Aorta (tissue), 5 donors: ENCODE measurements at regions not wholly inside any gene's neighbourhood (a gene's known extent, or its start where the extent isn't known, plus 50 kb on each side); places are given as distances from the start of the nearest gene placed in this dataset.

Experiments
- ATAC-seq: fragments of 200-7000 bp; cut with Tn5 transposase; one replicate; pipeline ENCODE4 v1.9.1; 2022; ENCODE audit warnings: moderate library complexity; ENCODE audit not compliant: low FRiP score
- DNase-seq, 2 donors: peaks; one replicate each; pipeline ENCODE4 v3.0.0-alpha.2; 2020
- H3K27ac ChIP-seq, 2 donors: one replicate each; pipeline ENCODE4 v1.5.1; 2013; ENCODE audit warnings: low read length in 2 of 2, mild to moderate bottlenecking in 2 of 2, moderate library complexity in 2 of 2, control low read depth in 1 of 2, inconsistent platforms in 1 of 2, low read depth in 1 of 2
- H3K27me3 ChIP-seq, 2 donors: one replicate each; pipeline ENCODE4 v1.6.1; 2013; ENCODE audit warnings: control low read depth in 1 of 2, low read length in 1 of 2, mild to moderate bottlenecking in 1 of 2, moderate library complexity in 1 of 2; ENCODE audit not compliant: insufficient read depth in 2 of 2, control insufficient read depth in 1 of 2
- H3K36me3 ChIP-seq, 2 donors: one replicate each; pipeline ENCODE4 v1.6.1; 2013; ENCODE audit warnings: control low read depth in 1 of 2, low read length in 1 of 2, mild to moderate bottlenecking in 1 of 2; ENCODE audit not compliant: insufficient read depth in 2 of 2, control insufficient read depth in 1 of 2
- H3K4me1 ChIP-seq, 2 donors: one replicate each; pipeline ENCODE4 v1.6.1; 2013; ENCODE audit warnings: low read length in 2 of 2, control low read depth in 1 of 2, mild to moderate bottlenecking in 1 of 2, moderate library complexity in 1 of 2; ENCODE audit not compliant: insufficient read depth in 2 of 2, control insufficient read depth in 1 of 2
- H3K4me3 ChIP-seq, 2 donors: one replicate each; pipeline ENCODE4 v1.5.1; 2013; ENCODE audit warnings: low read length in 2 of 2, control low read depth in 1 of 2, mild to moderate bottlenecking in 1 of 2
- H3K9me3 ChIP-seq: one replicate; pipeline ENCODE4 v1.6.1; 2013; ENCODE audit warnings: mild to moderate bottlenecking, low read length; ENCODE audit not compliant: control insufficient read depth
- WGBS, 2 donors: extraction: QIAGEN DNeasy Blood & Tissue Kit; methylation state at CpG; one replicate each; pipeline ENCODE4 v1.1.7; 2013; 5-methylcytosine and 5-hydroxymethylcytosine counted together
- intact Hi-C, 2 donors: fragments of 100-400 bp; cut with DNase I; formaldehyde crosslinking; loops; one replicate each; pipeline versions ENCODE4 v1.14.2 to v1.15.0; 2022
- donor health status: healthy with polysubstance abuse.
- donor health status: Bipolar disorder and iron deficiency.
- donor health status: DM: no; HTN: no; CAD: no.
- donor health status: DM: no; HTN: no; CAD: no.
- donor health status: DM: yes; HTN: yes; CAD: no.

- DNase-seq, result no peak
- Histone ChIP-seq H3K9me3 (no peaks in the 10 kb centered on the region), H3K4me3 (no peak overlapping the region), H3K4me1 (no peaks in the 10 kb centered on the region), H3K27me3 (no peaks in the 10 kb centered on the region), H3K27ac (no peak overlapping the region), H3K36me3 (no peaks in the 10 kb centered on the region)
- no peak for ATAC-seq
- intact Hi-C loops, result no loop called here
These were observed 534.4 kb upstream of the PCDH10 start for GRCh38 chr4:132614682-132615081.

DNA sequence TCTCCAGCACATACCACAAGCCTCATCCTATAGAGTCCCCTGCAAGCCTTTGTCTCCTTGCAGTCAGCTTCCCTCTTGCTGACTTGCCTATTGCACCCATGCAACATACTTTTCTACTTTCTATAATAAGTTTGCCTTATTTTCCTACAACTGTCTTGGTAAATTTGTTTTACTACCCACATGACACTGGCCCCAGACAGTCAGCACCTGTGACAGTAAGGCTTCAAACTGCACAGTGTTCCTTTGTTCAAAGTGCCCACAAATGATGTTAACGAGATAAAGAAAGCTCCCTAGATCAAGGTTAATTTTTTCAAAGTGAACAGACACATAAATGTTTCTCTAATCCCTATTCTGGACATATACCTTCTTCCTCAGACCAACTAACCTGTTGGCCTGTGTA lies 529.1 kb upstream of the PCDH10 start:
- H3K4me3 ChIP-seq, result no peak overlapping the region
- H3K36me3 ChIP-seq, result no peaks in the 10 kb centered on the region
- H3K27me3 ChIP-seq, result no peaks in the 10 kb centered on the region
- H3K9me3 ChIP-seq, result no peaks in the 10 kb centered on the region
- intact Hi-C loops, result no loop called here
- WGBS, 2 donors, result 84 to 90% methylated on average over 1 of the region's 1 CpG
- ATAC-seq, result no peak
- no peaks in the 10 kb centered on the region for H3K4me1 ChIP-seq
- DNase-seq, result no peak
- H3K27ac ChIP-seq, result no peak overlapping the region

DNA sequence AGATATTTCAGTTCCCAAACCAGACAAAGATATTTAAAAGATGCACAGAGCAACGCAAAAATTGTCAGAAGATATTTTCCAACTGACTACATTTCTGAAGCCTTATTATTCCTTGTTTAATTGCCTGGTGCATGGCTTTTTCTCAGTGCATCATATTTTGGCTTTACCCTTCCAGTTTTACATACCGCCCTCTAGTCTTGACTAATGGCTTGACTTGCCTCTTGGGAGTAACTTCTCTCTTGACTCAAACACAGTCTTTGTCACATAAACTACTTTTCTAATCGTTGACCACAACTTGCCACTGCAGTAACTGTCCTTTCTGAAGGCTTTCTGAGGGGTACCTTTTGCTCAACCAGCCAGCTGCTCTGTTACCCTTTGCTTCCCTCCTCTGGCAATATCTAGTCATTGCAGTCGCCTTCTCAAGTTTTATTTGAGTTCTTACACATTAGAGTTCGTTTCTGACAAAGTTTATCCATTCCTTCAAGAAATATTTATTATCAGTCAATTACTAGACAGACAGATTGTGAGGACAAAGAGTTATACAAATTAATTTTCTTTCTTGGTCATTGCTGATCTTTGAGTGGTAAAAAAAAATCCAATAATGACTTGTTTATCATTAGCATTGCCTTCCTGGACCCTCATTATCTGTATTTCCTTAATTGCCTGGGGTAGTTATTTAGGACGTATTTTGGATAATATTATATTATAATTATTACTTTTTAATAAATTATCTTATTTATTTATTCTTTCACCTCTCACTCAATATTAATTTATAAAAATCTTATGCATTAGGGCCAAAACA lies 506.9 kb upstream of the PCDH10 start:
- 10 to 13% methylated on average over 6 of the region's 6 CpGs for WGBS, 2 donors
- intact Hi-C loops, result no loop called here
- no peak overlapping the region for H3K4me3 ChIP-seq
- H3K9me3 ChIP-seq, result no peaks in the 10 kb centered on the region
- no peaks in the 10 kb centered on the region for H3K27me3 ChIP-seq
- no peaks in the 10 kb centered on the region for H3K4me1 ChIP-seq
- ATAC-seq, result no peak
- DNase-seq, result no peak
- H3K36me3 ChIP-seq, result no peaks in the 10 kb centered on the region
- no peak overlapping the region for H3K27ac ChIP-seq

DNA sequence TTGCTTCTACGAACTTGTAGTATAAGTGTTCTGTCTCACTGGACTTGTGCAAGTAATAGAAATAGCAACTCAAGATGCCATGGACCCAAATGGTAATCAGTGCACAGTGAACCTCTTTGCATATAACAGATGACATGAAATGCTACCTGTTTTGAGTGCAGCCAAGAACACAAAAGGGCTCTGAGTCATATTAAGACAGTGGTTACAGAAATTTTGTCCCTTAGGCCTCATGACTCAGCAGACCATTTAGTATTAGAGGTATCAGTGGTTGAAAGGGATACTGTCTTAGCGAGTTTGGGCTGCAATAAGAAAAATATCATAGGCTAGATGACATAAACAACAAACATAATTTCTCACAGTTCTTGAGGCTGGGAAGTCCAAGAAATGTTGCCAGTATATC lies 502.9 kb upstream of the PCDH10 start:
- intact Hi-C loops, result no loop called here
- 73 to 77% methylated on average over 2 of the region's 2 CpGs for WGBS, 2 donors
- no peaks in the 10 kb centered on the region for H3K27me3 ChIP-seq
- no peaks in the 10 kb centered on the region for H3K9me3 ChIP-seq
- no peaks in the 10 kb centered on the region for H3K36me3 ChIP-seq
- DNase-seq, result no peak
- H3K4me3 ChIP-seq, result no peak overlapping the region
- no peak overlapping the region for H3K27ac ChIP-seq
- H3K4me1 ChIP-seq, result no peaks in the 10 kb centered on the region
- ATAC-seq, result no peak

- H3K27ac ChIP-seq, result no peak overlapping the region
- no peaks in the 10 kb centered on the region for H3K36me3 ChIP-seq
- H3K27me3 ChIP-seq, result no peaks in the 10 kb centered on the region
- no peaks in the 10 kb centered on the region for H3K4me1 ChIP-seq
- WGBS, 2 donors, result 68 to 70% methylated on average over 2 of the region's 2 CpGs
- H3K9me3 ChIP-seq, result no peaks in the 10 kb centered on the region
- intact Hi-C loops, result no loop called here
- ATAC-seq, result no peak
- no peak overlapping the region for H3K4me3 ChIP-seq
- DNase-seq, result no peak
These were observed 497.9 kb upstream of the PCDH10 start for GRCh38 chr4:132651196-132651595.

- WGBS, 2 donors, result 25 to 36% methylated on average over 1 of the region's 1 CpG
These were observed 488.9 kb upstream of the PCDH10 start for GRCh38 chr4:132660181-132660580.

DNA sequence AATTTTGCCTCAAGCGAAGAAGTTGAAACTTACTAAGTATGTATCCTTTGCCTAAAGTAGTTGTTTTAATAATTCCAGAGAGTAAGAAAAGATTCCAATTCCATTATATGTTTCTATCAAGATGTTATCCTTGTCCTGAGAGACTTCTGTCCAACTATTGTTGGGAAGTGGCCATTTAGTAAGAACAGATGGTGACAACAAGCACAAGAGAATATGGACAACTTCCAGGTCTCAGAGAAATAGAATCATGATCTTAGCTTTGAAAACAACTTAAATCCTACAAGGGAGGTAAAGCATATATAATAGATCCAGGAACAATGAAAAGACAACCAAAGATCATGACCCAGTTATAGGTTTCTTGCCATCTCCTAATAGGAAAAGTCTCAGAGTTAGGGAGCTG lies 486.6 kb upstream of the PCDH10 start:
- Histone ChIP-seq H3K27ac (no peak overlapping the region), H3K27me3 (no peaks in the 10 kb centered on the region), H3K9me3 (no peaks in the 10 kb centered on the region), H3K4me3 (no peak overlapping the region), H3K4me1 (no peaks in the 10 kb centered on the region), H3K36me3 (no peaks in the 10 kb centered on the region)
- intact Hi-C loops, result no loop called here
- 90 to 93% methylated on average over 1 of the region's 1 CpG for WGBS, 2 donors
- DNase-seq (no peak), ATAC-seq (no peak)

More at GRCh38 chr4:132660181-132660580, 488.9 kb upstream of the PCDH10 start:
- DNase-seq (no peak), ATAC-seq (no peak)
- Histone ChIP-seq H3K9me3 (no peaks in the 10 kb centered on the region), H3K27me3 (no peaks in the 10 kb centered on the region), H3K27ac (no peak overlapping the region), H3K36me3 (no peaks in the 10 kb centered on the region), H3K4me1 (no peaks in the 10 kb centered on the region), H3K4me3 (no peak overlapping the region)
- intact Hi-C loops, result no loop called here

DNA sequence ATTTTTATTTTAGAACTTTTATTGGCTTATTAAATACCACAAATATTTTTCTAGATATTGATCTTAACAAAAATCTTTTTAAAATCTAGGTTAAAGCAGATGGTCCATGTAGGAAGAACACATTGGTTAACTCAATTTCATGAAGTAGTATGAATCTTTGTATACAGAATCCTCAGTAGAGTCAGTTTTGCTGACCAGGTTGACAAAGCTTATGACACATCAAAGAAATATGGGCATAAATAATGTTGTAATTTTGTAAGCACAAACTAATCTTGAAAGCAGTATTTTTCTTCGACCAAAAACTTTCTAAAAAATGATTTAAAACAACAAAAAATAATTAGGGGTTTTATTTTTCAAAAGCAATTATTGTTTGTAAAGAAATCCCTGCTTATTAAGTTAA lies 479.3 kb upstream of the PCDH10 start:
- ATAC-seq, result no peak
- H3K9me3 ChIP-seq, result no peaks in the 10 kb centered on the region
- WGBS, 2 donors, result 0 to 40% methylated on average over 1 of the region's 1 CpG

DNA sequence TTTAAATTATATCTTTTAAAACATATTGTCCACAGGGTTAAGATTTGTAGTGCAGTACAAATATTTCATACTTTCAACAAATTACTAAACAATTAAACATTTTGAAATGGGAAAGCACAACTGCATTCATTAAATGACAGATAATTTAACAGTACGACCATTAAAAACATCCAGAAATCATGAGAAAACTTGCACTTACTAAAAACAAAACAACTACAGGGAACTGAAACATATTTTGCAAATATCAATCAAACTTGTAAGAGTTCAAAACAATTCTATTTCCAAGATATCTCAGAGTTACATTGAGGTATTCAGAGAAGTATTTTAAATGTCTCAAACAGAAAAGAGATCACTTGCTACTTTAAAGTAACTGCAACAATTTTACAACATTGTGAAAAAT lies 478.5 kb upstream of the PCDH10 start:
- H3K4me1 ChIP-seq, result no peaks in the 10 kb centered on the region
- DNase-seq (no peak), ATAC-seq (no peak)
- H3K36me3 ChIP-seq, result no peaks in the 10 kb centered on the region
- no peaks in the 10 kb centered on the region for H3K27me3 ChIP-seq
- no peak overlapping the region for H3K4me3 ChIP-seq
- intact Hi-C loops, result no loop called here
- H3K9me3 ChIP-seq, result no peaks in the 10 kb centered on the region
- WGBS, 2 donors, result 41 to 51% methylated on average over 1 of the region's 1 CpG
- H3K27ac ChIP-seq, result no peak overlapping the region

More for the DNA sequence above, 479.3 kb upstream of the PCDH10 start:
- no peaks in the 10 kb centered on the region for H3K36me3 ChIP-seq
- no peak for DNase-seq
- H3K27ac ChIP-seq, result no peak overlapping the region
- intact Hi-C loops, result no loop called here
- H3K4me3 ChIP-seq, result no peak overlapping the region
- no peaks in the 10 kb centered on the region for H3K4me1 ChIP-seq
- no peaks in the 10 kb centered on the region for H3K27me3 ChIP-seq
